K562 (cell line): ENCODE measurements at regions not wholly inside any gene's neighbourhood (a gene's known extent, or its start where the extent isn't known, plus 50 kb on each side); places are given as distances from the start of the nearest gene placed in this dataset.
"Not testable (repeated sequence)": the region's sequence is repeated elsewhere in the genome, so short reads cannot be mapped to it uniquely, and the experiment has no call there.

Experiments used
- ATAC-seq: fragments of 200-7000 bp; cut with Tn5 transposase; 3 replicates; pipeline ENCODE4 v1.9.1; 2020; ENCODE audit warnings: moderate library complexity
- BruUV-seq: library from RNA; stranded (reverse); fragments of 400-500 nt; replicated peaks from 2 replicates; lab custom pipeline; 2021; lab: Mats Ljungman, UMichigan
- CTCF ChIA-PET: fragments of 300-600 bp; formaldehyde crosslinking; extraction: SDS; loops from one replicate; lab custom pipeline; 2021; ENCODE audit warnings: low intra/inter-chr PET ratio; lab: Yijun Ruan, JAX
- POLR2A ChIA-PET: fragments of 300-600, 350-650 bp; sonication (Branson Sonifier 250); formaldehyde crosslinking; extraction: SDS; loops from one replicate; lab custom pipeline; 2021; ENCODE audit warnings: antibody characterized with exemption, inconsistent platforms; lab: Yijun Ruan, JAX
- DNase-seq, 4 experiments: peaks; one replicate each; pipeline versions ENCODE4 v3.0.0 to v3.0.0-alpha.2; 2011 to 2018; ENCODE audit warnings: low spot score in 3 of 4, mixed read lengths in 3 of 4; ENCODE audit errors: extremely low read depth in 1 of 4
- FAIRE-seq: peaks from 2 replicates; lab custom pipeline; 2011; peaks lifted over from hg19 to GRCh38; lab: Jason Lieb, UNC
- H2AFZ ChIP-seq: 2 replicates; pipeline ENCODE4 v1.6.0; 2011; ENCODE audit warnings: low read depth, low read length, control low read depth, inconsistent platforms
- H3K27ac ChIP-seq: fragments of 200-600 bp; 3 replicates; pipeline ENCODE4 v1.8.0; 2011; ENCODE audit warnings: low read depth, mild to moderate bottlenecking, control low read depth, inconsistent platforms, low read length, moderate library complexity, mixed read lengths; ENCODE audit errors: extremely low read depth
- H3K27me3 ChIP-seq, 2 experiments: fragments of 300-600 bp in 1 of 2; 2 replicates in 1 of 2; 3 replicates in 1 of 2; pipeline versions ENCODE4 v1.6.0 to v1.8.0; 2011; ENCODE audit warnings: inconsistent platforms in 2 of 2, low read length in 2 of 2, mild to moderate bottlenecking in 1 of 2, mixed read lengths in 1 of 2, moderate library complexity in 1 of 2; ENCODE audit not compliant: control insufficient read depth in 2 of 2, insufficient read depth in 2 of 2
- H3K36me3 ChIP-seq: fragments of 300-600 bp; 3 replicates; pipeline ENCODE4 v1.8.0; 2011; ENCODE audit warnings: mild to moderate bottlenecking, low read length, inconsistent platforms; ENCODE audit not compliant: control insufficient read depth, insufficient read depth
- H3K4me1 ChIP-seq, 2 experiments: fragments of 200-600 bp in 1 of 2; replicated peaks in 1 of 2; 2 replicates in 1 of 2; 3 replicates in 1 of 2; pipeline versions ENCODE4 v1.5.1 to v1.8.0; 2011; ENCODE audit warnings: inconsistent platforms in 2 of 2, low read length in 2 of 2, mild to moderate bottlenecking in 1 of 2, mixed read lengths in 1 of 2, moderate library complexity in 1 of 2; ENCODE audit not compliant: control insufficient read depth in 2 of 2, insufficient read depth in 2 of 2
- H3K4me2 ChIP-seq: 2 replicates; pipeline ENCODE4 v1.6.1; 2011; ENCODE audit warnings: low read length, control low read depth, inconsistent platforms, mixed read lengths; ENCODE audit not compliant: insufficient read depth
- H3K4me3 ChIP-seq: fragments of 200-600 bp; sonication (generic), shearing (Covaris generic); 2 replicates; pipeline ENCODE4 v1.5.1; 2016; ENCODE audit warnings: control low read depth, inconsistent platforms
- H3K79me2 ChIP-seq: fragments of 200-600 bp; 3 replicates; pipeline ENCODE4 v1.8.0; 2011; ENCODE audit warnings: low read length, inconsistent platforms; ENCODE audit not compliant: control insufficient read depth, insufficient read depth
- H3K9ac ChIP-seq, 2 experiments: 2 replicates each; pipeline versions ENCODE4 v1.6.0 to v1.6.1; 2011; ENCODE audit warnings: low read depth in 2 of 2, low read length in 2 of 2, control low read depth in 1 of 2, inconsistent platforms in 1 of 2, mild to moderate bottlenecking in 1 of 2, mixed read lengths in 1 of 2; ENCODE audit not compliant: insufficient read depth in 1 of 2
- H3K9me1 ChIP-seq: one replicate; pipeline ENCODE4 v1.6.0; 2011; ENCODE audit warnings: inconsistent platforms, mild to moderate bottlenecking, low read length, moderate library complexity; ENCODE audit not compliant: control insufficient read depth, insufficient read depth
- H3K9me3 ChIP-seq: replicated peaks from 2 replicates; pipeline ENCODE4 v1.5.1; 2011; ENCODE audit warnings: low read depth, low read length, inconsistent platforms; ENCODE audit not compliant: control insufficient read depth, insufficient read depth
- H4K20me1 ChIP-seq: replicated peaks from 2 replicates; pipeline ENCODE4 v1.6.1; 2011; ENCODE audit warnings: low read length, inconsistent platforms, mixed read lengths; ENCODE audit not compliant: control insufficient read depth, insufficient read depth
- IRF2 ChIP-seq: sonication (generic); formaldehyde crosslinking; IDR thresholded peaks from 2 replicates; pipeline ENCODE4 v1.8.1; 2022; ENCODE audit warnings: mild to moderate bottlenecking, missing genetic modification reagents
- KLF13 ChIP-seq: fragments of 450-650 bp; IDR thresholded peaks from 2 replicates; pipeline ENCODE4 v1.6.1; 2016; ENCODE audit warnings: missing genetic modification characterization, low read depth, mild to moderate bottlenecking, missing compliant biosample characterization, moderate library complexity, borderline replicate concordance
- NRF1 ChIP-seq, 2 experiments: fragments of 450-650 bp; IDR thresholded peaks in 1 of 2; conservative IDR thresholded peaks in 1 of 2; 2 replicates each; pipeline ENCODE4 v1.6.1; 2014; ENCODE audit warnings: mild to moderate bottlenecking in 2 of 2
- PML ChIP-seq: IDR thresholded peaks from 2 replicates; pipeline ENCODE4 v1.6.1; 2012; ENCODE audit warnings: low read length, inconsistent platforms
- POU5F1 ChIP-seq: fragments of 150-350 bp; IDR thresholded peaks from 2 replicates; pipeline ENCODE4 v1.6.1; 2014; ENCODE audit warnings: borderline replicate concordance, low read length, low read depth, mild to moderate bottlenecking; ENCODE audit not compliant: partially characterized antibody
- PURB ChIP-seq: sonication (generic); formaldehyde crosslinking; IDR thresholded peaks from 2 replicates; pipeline ENCODE4 v1.9.0; 2021; ENCODE audit warnings: low read depth, mild to moderate bottlenecking, missing genetic modification reagents
- RAD51 ChIP-seq: fragments of 450-650 bp; IDR thresholded peaks from 2 replicates; pipeline ENCODE4 v1.7.1; 2016; ENCODE audit warnings: low read depth, mild to moderate bottlenecking, borderline replicate concordance
- TCF7L2 ChIP-seq: fragments of 150-350 bp; IDR thresholded peaks from 2 replicates; pipeline ENCODE4 v1.6.1; 2016; ENCODE audit warnings: low read depth, mild to moderate bottlenecking, low read length, moderate library complexity
- ZFX ChIP-seq: sonication (generic); formaldehyde crosslinking; IDR thresholded peaks from 2 replicates; pipeline ENCODE4 v1.8.0; 2022; ENCODE audit warnings: mild to moderate bottlenecking, missing genetic modification reagents, moderate library complexity
- ZNF586 ChIP-seq: fragments of 450-650 bp; formaldehyde crosslinking; conservative IDR thresholded peaks from 2 replicates; pipeline ENCODE4 v1.4.0; 2020; ENCODE audit warnings: mild to moderate bottlenecking, moderate library complexity
- WGBS: fragments of 100-300 bp; shearing (Covaris generic); methylation state at CpG from one replicate; pipeline ENCODE4 v1.1.6; 2016; ENCODE audit warnings: low coverage, mixed read lengths; ENCODE audit not compliant: insufficient coverage; ENCODE audit errors: missing lambda C conversion rate; 5-methylcytosine and 5-hydroxymethylcytosine counted together
- in situ Hi-C: fragments of 300-500 bp; cut with MboI; formaldehyde crosslinking; loops from 4 replicates; pipeline ENCODE4 v1.15.0; 2018; ENCODE audit warnings: inconsistent platforms, mixed read lengths
- intact Hi-C: fragments of 100-400 bp; cut with micrococcal nuclease; formaldehyde crosslinking; loops from 2 replicates; pipeline ENCODE4 v1.14.2; 2022
- TF ChIP-seq, protein P1 (sequence below): fragments of 450-650 bp; IDR thresholded peaks from 2 replicates; pipeline ENCODE4 v1.6.1; 2016; ENCODE audit warnings: missing biosample characterization, missing genetic modification characterization
- TF ChIP-seq, protein P2 (sequence below): sonication (generic); formaldehyde crosslinking; IDR thresholded peaks from 2 replicates; pipeline ENCODE4 v1.8.1; 2023; ENCODE audit warnings: mild to moderate bottlenecking, missing genetic modification reagents

- no peak for TF ChIP-seq TCF7L2
- no peak for TF ChIP-seq NRF1 (conservative IDR thresholded peaks at IDR 0.05 in 1 of 2, IDR thresholded peaks at IDR 0.05 in 1 of 2)
Observed at GRCh38 chr12:38204831-38205230, 111.7 kb upstream of the ALG10B start (continued).

GRCh38 chr12:38222011-38222410, 94.6 kb upstream of the ALG10B start:
- H3K79me2 ChIP-seq = no peaks in the 10 kb centered on the region
- no TSS peak for BruUV-seq
- no peaks in the 10 kb centered on the region for H4K20me1 ChIP-seq
- no peaks in the 10 kb centered on the region for H3K36me3 ChIP-seq
- in situ Hi-C loops (no loop called here), intact Hi-C loops (no loop called here)
- no peak for TF ChIP-seq ZNF586 (CRISPR knock-in tag)
- no peak for TF ChIP-seq KLF13 (tag)
- TF ChIP-seq ZFX = no peak
- TF ChIP-seq, protein P1, sequence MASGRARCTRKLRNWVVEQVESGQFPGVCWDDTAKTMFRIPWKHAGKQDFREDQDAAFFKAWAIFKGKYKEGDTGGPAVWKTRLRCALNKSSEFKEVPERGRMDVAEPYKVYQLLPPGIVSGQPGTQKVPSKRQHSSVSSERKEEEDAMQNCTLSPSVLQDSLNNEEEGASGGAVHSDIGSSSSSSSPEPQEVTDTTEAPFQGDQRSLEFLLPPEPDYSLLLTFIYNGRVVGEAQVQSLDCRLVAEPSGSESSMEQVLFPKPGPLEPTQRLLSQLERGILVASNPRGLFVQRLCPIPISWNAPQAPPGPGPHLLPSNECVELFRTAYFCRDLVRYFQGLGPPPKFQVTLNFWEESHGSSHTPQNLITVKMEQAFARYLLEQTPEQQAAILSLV (tag) = no peak
- no peak for TF ChIP-seq RAD51
- no peak for TF ChIP-seq PURB (CRISPR knock-in tag)
- TF ChIP-seq PML = no peak
- TF ChIP-seq, protein P2, sequence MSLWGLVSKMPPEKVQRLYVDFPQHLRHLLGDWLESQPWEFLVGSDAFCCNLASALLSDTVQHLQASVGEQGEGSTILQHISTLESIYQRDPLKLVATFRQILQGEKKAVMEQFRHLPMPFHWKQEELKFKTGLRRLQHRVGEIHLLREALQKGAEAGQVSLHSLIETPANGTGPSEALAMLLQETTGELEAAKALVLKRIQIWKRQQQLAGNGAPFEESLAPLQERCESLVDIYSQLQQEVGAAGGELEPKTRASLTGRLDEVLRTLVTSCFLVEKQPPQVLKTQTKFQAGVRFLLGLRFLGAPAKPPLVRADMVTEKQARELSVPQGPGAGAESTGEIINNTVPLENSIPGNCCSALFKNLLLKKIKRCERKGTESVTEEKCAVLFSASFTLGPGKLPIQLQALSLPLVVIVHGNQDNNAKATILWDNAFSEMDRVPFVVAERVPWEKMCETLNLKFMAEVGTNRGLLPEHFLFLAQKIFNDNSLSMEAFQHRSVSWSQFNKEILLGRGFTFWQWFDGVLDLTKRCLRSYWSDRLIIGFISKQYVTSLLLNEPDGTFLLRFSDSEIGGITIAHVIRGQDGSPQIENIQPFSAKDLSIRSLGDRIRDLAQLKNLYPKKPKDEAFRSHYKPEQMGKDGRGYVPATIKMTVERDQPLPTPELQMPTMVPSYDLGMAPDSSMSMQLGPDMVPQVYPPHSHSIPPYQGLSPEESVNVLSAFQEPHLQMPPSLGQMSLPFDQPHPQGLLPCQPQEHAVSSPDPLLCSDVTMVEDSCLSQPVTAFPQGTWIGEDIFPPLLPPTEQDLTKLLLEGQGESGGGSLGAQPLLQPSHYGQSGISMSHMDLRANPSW (CRISPR knock-in tag) = no peak
- no peak for TF ChIP-seq IRF2 (CRISPR knock-in tag)
- no peak for TF ChIP-seq POU5F1
- TF ChIP-seq, all 486 proteins: peak for 0
- 2% methylated on average over 5 of the region's 5 CpGs for WGBS
- Histone ChIP-seq H2AFZ (no peak overlapping the region), H3K4me1 (no peaks in the 10 kb centered on the region), H3K9me3 (no peaks in the 10 kb centered on the region), H3K9ac (no peak overlapping the region), H3K9me1 (no peaks in the 10 kb centered on the region), H3K27me3 (no peaks in the 10 kb centered on the region), H3K27ac (no peak overlapping the region), H3K4me2 (no peak overlapping the region), H3K4me3 (no peak overlapping the region)
- DNase-seq = no peak
- CTCF ChIA-PET = no interaction called here
- ATAC-seq = no peak
- no peak for FAIRE-seq
- POLR2A ChIA-PET = no interaction called here

- H3K27ac ChIP-seq, intact Hi-C loops, CTCF ChIA-PET, H3K27me3 ChIP-seq, POLR2A ChIA-PET, BruUV-seq, ATAC-seq, H3K4me2 ChIP-seq, in situ Hi-C loops, H3K4me1 ChIP-seq, H3K9me1 ChIP-seq, H3K36me3 ChIP-seq, DNase-seq, H3K9me3 ChIP-seq, H3K79me2 ChIP-seq, H3K4me3 ChIP-seq, H3K9ac ChIP-seq, H4K20me1 ChIP-seq, H2AFZ ChIP-seq: not testable (repeated sequence)
- peak; percentile 6 for FAIRE-seq
Observed at GRCh38 chr12:38238328-38238727, 78.2 kb upstream of the ALG10B start.
